Activated CD4-positive, alpha-beta T cell treated with anti-CD3 and anti-CD28 coated beads, Interleukin-2, amount 10 ng/mL, durations not matched to agents 7 days and 5 days (primary cell): ENCODE measurements at regions not wholly inside any gene's neighbourhood (a gene's known extent, or its start where the extent isn't known, plus 50 kb on each side); places are given as distances from the start of the nearest gene placed in this dataset.
"Not testable (repeated sequence)": the region's sequence is repeated elsewhere in the genome, so short reads cannot be mapped to it uniquely, and the experiment has no call there.

Experiments used
- CTCF ChIA-PET: fragments of 350-600 bp; sonication (Branson Sonifier 250); formaldehyde crosslinking; loops from one replicate; lab custom pipeline; 2021; ENCODE audit warnings: antibody characterized with exemption; lab: Charles Lee
- POLR2A ChIA-PET: fragments of 350-600 bp; sonication (Branson Sonifier 250); formaldehyde crosslinking; loops from one replicate; lab custom pipeline; 2021; ENCODE audit warnings: antibody characterized with exemption; lab: Charles Lee
- DNase-seq: peaks from one replicate; pipeline ENCODE4 v3.0.0-alpha.2; 2020
- H3K27ac Mint-ChIP-seq: one replicate; pipeline ENCODE4 v1.8.0; 2021; ENCODE audit warnings: mild to moderate bottlenecking, moderate library complexity, mixed read lengths
- H3K27me3 Mint-ChIP-seq: one replicate; pipeline ENCODE4 v1.8.0; 2021; ENCODE audit warnings: mixed read lengths
- H3K36me3 Mint-ChIP-seq: one replicate; pipeline ENCODE4 v1.8.0; 2021; ENCODE audit warnings: low read depth, mixed read lengths
- H3K4me1 Mint-ChIP-seq: one replicate; pipeline ENCODE4 v1.8.0; 2021; ENCODE audit warnings: mixed read lengths
- H3K4me3 Mint-ChIP-seq: one replicate; pipeline ENCODE4 v1.8.0; 2021; ENCODE audit warnings: mild to moderate bottlenecking, moderate library complexity, mixed read lengths
- H3K9me3 Mint-ChIP-seq: one replicate; pipeline ENCODE4 v1.8.0; 2021; ENCODE audit warnings: mixed read lengths

DNA sequence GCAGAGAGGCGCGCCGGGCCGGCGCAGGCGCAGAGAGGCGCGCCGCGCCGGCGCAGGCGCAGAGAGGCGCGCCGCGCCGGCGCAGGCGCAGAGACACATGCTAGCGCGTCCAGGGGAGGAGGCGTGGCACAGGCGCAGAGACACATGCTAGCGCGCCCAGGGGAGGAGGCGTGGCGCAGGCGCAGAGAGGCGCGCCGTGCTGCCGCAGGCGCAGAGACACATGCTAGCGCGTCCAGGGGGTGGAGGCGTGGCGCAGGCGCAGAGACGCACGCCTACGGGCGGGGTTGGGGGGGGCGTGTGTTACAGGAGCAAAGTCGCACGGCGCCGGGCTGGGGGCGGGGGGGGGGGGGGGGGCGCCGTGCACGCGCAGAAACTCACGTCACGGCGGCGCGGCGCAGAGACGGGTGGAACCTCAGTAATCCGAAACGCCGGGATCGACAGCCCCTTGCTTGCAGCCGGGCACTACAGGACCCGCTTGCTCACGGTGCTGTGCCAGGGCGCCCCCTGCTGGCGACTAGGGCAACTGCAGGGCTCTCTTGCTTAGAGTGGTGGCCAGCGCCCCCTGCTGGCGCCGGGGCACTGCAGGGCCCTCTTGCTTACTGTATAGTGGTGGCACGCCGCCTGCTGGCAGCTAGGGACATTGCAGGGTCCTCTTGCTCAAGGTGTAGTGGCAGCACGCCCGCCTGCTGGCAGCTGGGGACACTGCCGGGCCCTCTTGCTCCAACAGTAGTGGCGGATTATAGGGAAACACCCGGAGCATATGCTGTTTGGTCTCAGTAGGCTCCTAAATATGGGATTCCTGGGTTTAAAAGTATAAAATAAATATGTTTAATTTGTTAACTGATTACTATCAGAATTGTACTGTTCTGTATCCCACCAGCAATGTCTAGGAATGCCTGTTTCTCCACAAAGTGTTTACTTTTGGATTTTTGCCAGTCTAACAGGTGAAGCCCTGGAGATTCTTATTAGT is 269.9 kb downstream of the OR4F29 start:
- H3K27me3 Mint-ChIP-seq, H3K27ac Mint-ChIP-seq, POLR2A ChIA-PET, H3K9me3 Mint-ChIP-seq, H3K4me3 Mint-ChIP-seq, H3K4me1 Mint-ChIP-seq, H3K36me3 Mint-ChIP-seq, CTCF ChIA-PET: not testable (repeated sequence)
- DNase-seq: peak; percentile 23

GRCh38 chr1:180749-181205 is 270.7 kb downstream of the OR4F29 start:
- H3K9me3 Mint-ChIP-seq, H3K27ac Mint-ChIP-seq, CTCF ChIA-PET, H3K4me3 Mint-ChIP-seq, POLR2A ChIA-PET, H3K27me3 Mint-ChIP-seq, H3K36me3 Mint-ChIP-seq, DNase-seq, H3K4me1 Mint-ChIP-seq: not testable (repeated sequence)

GRCh38 chr1:138842-139241 is 312.6 kb downstream of the OR4F29 start:
- H3K9me3 Mint-ChIP-seq, POLR2A ChIA-PET, CTCF ChIA-PET, H3K36me3 Mint-ChIP-seq, DNase-seq, H3K4me3 Mint-ChIP-seq, H3K4me1 Mint-ChIP-seq, H3K27ac Mint-ChIP-seq, H3K27me3 Mint-ChIP-seq: not testable (repeated sequence)

GRCh38 chr1:137664-138063 is 313.8 kb downstream of the OR4F29 start:
- H3K4me3 Mint-ChIP-seq, H3K27me3 Mint-ChIP-seq, H3K36me3 Mint-ChIP-seq, H3K4me1 Mint-ChIP-seq, CTCF ChIA-PET, H3K27ac Mint-ChIP-seq, POLR2A ChIA-PET, DNase-seq, H3K9me3 Mint-ChIP-seq: not testable (repeated sequence)

- H3K36me3 Mint-ChIP-seq, H3K4me3 Mint-ChIP-seq, H3K27ac Mint-ChIP-seq, POLR2A ChIA-PET, H3K9me3 Mint-ChIP-seq, H3K27me3 Mint-ChIP-seq, DNase-seq, CTCF ChIA-PET, H3K4me1 Mint-ChIP-seq: not testable (repeated sequence)
Measured at GRCh38 chr1:136344-136932, 315.0 kb downstream of the OR4F29 start.

DNA sequence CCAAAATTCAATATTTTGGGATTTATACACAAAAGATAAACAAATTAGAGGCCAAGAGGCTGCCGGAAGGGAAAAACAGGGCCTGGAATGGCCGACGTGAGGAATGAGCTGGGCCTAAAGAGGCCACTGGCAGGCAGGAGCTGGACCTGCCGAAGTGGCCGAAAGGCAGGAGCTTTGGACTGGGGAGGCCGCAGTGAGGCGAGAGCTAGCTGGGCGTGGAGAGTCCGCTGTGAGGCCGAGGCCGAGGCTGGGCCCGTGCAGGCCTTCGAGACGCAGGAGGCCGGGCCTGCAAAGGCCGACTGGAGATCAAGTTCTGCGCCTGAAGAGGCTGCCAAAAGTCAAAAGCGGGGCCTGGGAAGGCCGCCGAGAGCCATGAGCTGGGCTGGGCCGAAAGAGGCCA is 316.5 kb downstream of the OR4F29 start:
- H3K27me3 Mint-ChIP-seq, H3K27ac Mint-ChIP-seq, CTCF ChIA-PET, H3K36me3 Mint-ChIP-seq, H3K4me1 Mint-ChIP-seq, H3K4me3 Mint-ChIP-seq, POLR2A ChIA-PET, H3K9me3 Mint-ChIP-seq, DNase-seq: not testable (repeated sequence)

GRCh38 chr1:118440-118839 is 333.0 kb downstream of the OR4F29 start:
- H3K9me3 Mint-ChIP-seq, H3K4me1 Mint-ChIP-seq: not testable (repeated sequence)

DNA sequence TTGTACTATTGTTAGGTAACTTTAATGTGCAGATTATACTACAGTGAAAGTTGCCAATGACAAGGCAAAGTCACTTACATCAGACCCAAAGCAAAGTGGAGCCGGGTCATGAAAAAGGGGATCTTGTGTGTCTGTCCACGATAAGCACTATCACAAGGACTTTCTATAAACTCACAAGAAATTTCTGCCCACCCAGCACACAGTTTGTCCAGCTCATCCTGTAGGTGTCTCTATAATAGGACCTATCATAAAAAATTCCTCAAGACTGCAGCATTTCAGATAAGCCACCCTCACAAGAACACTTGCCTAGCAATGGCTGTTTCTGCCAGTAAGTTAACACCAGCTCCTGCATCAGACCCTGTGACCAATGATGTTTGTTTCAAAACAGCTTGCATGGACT is 335.9 kb downstream of the OR4F29 start:
- CTCF ChIA-PET, H3K27me3 Mint-ChIP-seq, H3K27ac Mint-ChIP-seq, H3K4me3 Mint-ChIP-seq, H3K9me3 Mint-ChIP-seq, DNase-seq, H3K36me3 Mint-ChIP-seq, H3K4me1 Mint-ChIP-seq, POLR2A ChIA-PET: not testable (repeated sequence)

More at GRCh38 chr1:118440-118839, 333.0 kb downstream of the OR4F29 start:
- CTCF ChIA-PET, POLR2A ChIA-PET, DNase-seq, H3K27me3 Mint-ChIP-seq, H3K27ac Mint-ChIP-seq, H3K4me3 Mint-ChIP-seq, H3K36me3 Mint-ChIP-seq: not testable (repeated sequence)

DNA sequence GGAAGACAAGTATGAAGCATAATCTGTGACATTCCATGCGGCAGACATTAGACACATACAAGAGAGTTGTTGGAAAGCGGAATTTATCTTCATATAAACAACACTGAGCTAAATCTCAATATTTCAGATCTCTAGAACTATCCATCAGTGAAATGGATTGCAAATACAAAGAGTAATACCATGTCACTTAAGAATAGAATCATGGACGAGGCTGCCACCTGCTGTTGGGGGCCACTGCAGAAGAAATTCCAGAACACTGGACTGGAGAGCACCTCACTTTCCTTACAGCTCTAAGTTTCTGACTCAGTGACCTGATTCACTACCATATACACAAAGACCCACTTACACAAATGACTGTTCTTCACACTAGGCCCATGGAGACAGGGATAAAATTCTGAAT is 346.7 kb downstream of the OR4F29 start:
- DNase-seq, CTCF ChIA-PET: not testable (repeated sequence)

GRCh38 chr1:99481-99880 is 352.0 kb downstream of the OR4F29 start:
- H3K4me3 Mint-ChIP-seq, H3K36me3 Mint-ChIP-seq, DNase-seq, CTCF ChIA-PET, H3K4me1 Mint-ChIP-seq, POLR2A ChIA-PET, H3K27ac Mint-ChIP-seq, H3K9me3 Mint-ChIP-seq, H3K27me3 Mint-ChIP-seq: not testable (repeated sequence)

More for the DNA sequence above, 346.7 kb downstream of the OR4F29 start:
- H3K9me3 Mint-ChIP-seq, H3K27ac Mint-ChIP-seq, H3K27me3 Mint-ChIP-seq, H3K4me3 Mint-ChIP-seq, H3K36me3 Mint-ChIP-seq, POLR2A ChIA-PET, H3K4me1 Mint-ChIP-seq: not testable (repeated sequence)

GRCh38 chr1:98811-99210 is 352.7 kb downstream of the OR4F29 start:
- DNase-seq, H3K4me1 Mint-ChIP-seq, H3K36me3 Mint-ChIP-seq, H3K27me3 Mint-ChIP-seq, CTCF ChIA-PET, H3K27ac Mint-ChIP-seq, POLR2A ChIA-PET, H3K9me3 Mint-ChIP-seq, H3K4me3 Mint-ChIP-seq: not testable (repeated sequence)

- H3K4me3 Mint-ChIP-seq, H3K27ac Mint-ChIP-seq, H3K9me3 Mint-ChIP-seq, POLR2A ChIA-PET, H3K36me3 Mint-ChIP-seq, DNase-seq, H3K4me1 Mint-ChIP-seq, H3K27me3 Mint-ChIP-seq: not testable (repeated sequence)
- CTCF ChIA-PET: interaction anchor here (0.6 kb wide), 1 partner anchor 1445 kb away, joined by 3 read pairs; no protein-coding TSS in a partner anchor
Measured at GRCh38 chr1:91279-91678, 360.2 kb downstream of the OR4F29 start.

DNA sequence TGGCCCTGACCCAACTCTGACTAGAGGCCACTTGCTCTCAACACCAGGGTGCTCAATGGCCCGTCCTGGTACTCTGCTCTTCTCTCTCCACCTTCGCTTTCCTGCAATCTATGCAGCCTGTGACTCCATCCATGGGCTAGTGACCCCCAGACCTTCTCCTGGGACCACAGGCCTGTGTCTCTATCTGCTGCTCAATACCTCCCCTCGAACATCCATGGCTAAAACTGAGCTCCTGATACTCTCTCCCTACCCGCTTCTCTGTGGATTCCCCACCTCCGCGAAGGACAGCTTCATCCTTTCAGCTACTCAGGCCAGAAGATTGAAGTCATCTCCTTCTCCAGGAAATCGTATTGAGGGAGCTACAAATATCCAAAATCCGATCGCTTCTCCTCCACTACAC is 363.4 kb downstream of the OR4F29 start:
- H3K4me1 Mint-ChIP-seq, H3K4me3 Mint-ChIP-seq, H3K27me3 Mint-ChIP-seq, CTCF ChIA-PET, H3K9me3 Mint-ChIP-seq, DNase-seq, H3K36me3 Mint-ChIP-seq, POLR2A ChIA-PET, H3K27ac Mint-ChIP-seq: not testable (repeated sequence)
